ENCODE measurements at regions not wholly inside any gene's neighbourhood (a gene's known extent, or its start where the extent isn't known, plus 50 kb on each side); places are given as distances from the start of the nearest gene placed in this dataset.
A peak's percentile ranks its signal among the peaks of the same experiment; 100 is the strongest.
"Not testable (repeated sequence)": the region's sequence is repeated elsewhere in the genome, so short reads cannot be mapped to it uniquely, and the experiment has no call there.

DNA sequence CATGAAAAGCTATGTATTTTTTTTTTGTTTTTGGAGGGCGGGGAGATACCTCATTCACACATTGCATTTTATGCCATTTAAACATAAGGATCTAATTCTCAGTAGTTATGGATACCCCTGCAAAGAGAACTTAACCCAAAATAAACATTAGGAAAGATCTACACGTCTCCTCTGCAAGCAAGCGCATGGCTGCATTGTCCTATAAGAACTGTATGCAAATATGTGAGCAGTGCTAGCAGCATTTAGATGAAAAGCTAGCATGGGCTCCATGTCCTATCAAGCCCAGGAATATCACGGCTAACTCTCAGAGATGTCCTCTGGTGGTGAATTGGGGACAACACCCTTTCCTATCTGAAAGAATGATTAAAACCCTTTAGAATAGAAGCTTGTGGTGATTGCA, 292.8 kb downstream of the MEX3B start:
- DNase-seq (ENCODE audit: extremely low read depth in 1 of 11, low read depth in 9 of 11, low spot score in 4 of 11): no peak

DNA sequence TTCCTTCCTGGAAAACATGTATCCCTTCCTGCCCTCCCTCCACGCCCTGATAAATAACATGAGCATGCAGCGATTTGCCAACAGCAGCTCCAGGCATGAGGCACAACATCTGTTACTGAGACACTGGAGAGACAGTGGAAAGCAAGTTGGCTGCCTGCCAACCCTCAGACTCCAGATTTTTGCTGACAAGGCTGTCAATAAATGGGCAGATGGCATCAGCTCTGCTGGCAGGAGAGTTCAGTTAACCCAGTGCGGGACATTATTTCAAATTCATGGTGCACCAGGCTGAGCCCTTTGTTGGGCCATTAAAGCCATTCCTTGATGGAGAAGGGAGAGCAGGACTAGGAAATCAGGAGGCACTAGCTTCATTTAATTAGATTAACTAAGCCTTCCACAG, 293.3 kb downstream of the MEX3B start:
- peak in 1 of 11 donors; percentile 64 for DNase-seq (ENCODE audit: extremely low read depth in 1 of 11, low read depth in 9 of 11, low spot score in 4 of 11)

DNA sequence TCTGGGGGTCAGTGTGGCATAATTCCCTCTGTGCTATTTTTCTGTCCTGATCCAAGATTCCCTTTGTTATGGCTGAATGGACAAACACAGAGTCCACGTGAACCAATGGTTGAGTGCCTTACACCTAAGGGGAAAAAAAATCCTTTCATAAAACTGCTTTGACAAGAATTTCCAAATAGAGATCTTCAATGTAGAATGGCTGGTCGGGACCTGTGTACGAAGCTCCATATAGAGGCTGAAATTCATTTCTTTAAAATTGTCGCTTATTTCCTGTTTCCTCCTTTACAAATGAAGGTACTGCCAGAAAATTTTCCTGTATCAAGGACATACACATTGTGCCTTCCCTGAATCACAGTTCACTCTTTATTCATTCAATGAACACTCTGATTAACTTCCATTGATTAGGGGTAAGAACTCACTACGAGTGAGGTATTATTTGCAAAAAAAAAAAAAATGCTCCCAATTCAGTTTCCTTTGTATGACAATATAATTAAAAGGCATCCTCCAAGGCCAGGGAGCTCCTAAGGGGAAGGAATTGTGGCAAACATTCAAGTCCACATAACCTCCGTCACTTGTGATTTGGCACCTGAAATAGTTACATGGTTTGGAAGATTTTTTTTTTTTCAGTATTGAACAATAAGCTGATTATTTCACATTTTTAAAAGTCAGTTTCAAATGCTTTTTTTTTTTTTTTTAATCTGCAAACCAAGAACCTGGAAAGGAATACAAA, 293.8 kb downstream of the MEX3B start:
- no peak for DNase-seq (ENCODE audit: extremely low read depth in 1 of 11, low read depth in 9 of 11, low spot score in 4 of 11)

DNA sequence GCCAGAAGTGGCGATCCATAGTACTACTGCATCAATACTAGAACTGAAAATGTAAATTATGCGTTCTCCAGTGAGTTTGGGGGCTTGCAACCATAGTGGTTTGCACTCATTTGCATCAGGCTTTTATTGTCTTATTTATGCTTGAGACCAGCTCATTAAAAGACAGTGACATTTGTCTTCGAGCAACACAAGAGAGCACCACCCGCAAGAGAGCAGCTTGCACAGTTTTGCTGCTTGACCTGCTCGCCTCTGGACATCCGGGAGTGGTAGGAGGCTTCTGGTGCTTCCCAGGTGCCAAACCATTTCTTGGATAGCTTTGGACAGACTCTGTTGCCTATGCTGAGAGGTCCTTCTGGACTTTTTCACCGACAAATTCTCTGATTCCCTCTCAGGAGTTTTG, 294.6 kb downstream of the MEX3B start:
- no peak for DNase-seq (ENCODE audit: extremely low read depth in 1 of 11, low read depth in 9 of 11, low spot score in 4 of 11)

DNA sequence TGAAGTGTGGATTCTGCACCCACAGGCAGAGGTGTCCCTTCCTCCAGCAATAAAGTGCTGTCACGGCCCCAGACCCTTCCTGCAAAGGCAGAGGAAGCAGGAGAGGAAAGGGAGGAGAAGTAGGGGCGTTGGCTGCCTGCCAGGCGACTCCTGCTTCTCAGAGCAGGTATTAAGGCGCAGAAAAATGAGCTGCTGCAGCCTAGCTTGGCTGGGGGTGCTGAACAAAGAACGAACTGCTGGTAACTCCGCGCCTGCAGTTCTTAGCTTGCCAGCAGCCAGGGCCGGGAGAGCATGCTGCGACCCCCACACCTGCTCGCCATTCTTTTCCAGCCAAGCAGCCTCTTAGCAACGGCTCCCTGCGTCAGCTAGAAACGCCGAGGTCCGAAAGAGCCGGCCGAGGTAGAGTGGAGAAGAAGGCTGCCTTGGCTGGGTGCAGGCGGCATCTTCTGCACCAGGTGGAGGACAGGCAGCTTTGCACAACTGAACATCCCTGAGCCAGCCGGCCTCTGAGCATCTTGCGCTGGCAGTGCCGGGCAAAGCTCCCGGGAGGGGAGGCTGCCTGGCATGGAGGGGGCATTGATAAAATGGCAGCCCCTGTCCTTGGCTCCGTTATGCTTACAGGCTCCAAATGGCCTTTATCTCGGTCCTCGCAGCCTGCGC, 296.0 kb downstream of the MEX3B start:
- DNase-seq (ENCODE audit: extremely low read depth in 1 of 11, low read depth in 9 of 11, low spot score in 4 of 11): no peak

DNA sequence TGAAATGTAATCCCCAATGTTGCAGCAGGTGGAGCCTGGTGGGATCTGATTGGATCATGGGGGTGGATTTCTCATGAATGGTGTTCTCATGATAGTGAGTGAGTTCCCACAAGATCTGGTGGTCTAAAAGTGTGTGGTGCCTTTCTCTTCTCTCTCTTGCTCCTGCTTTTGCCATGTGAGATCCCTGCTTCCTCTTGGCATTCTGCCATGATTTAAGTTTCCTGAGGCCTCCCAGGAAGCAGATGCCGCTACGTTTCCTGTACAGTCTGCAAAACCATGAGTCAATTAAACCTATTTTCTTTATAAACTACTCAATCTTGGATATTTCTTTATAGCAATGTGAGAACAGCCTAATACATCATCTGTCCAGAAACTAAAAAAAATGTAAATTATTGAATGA, 298.3 kb downstream of the MEX3B start:
- DNase-seq (ENCODE audit: extremely low read depth in 1 of 11, low read depth in 9 of 11, low spot score in 4 of 11): no peak

DNA sequence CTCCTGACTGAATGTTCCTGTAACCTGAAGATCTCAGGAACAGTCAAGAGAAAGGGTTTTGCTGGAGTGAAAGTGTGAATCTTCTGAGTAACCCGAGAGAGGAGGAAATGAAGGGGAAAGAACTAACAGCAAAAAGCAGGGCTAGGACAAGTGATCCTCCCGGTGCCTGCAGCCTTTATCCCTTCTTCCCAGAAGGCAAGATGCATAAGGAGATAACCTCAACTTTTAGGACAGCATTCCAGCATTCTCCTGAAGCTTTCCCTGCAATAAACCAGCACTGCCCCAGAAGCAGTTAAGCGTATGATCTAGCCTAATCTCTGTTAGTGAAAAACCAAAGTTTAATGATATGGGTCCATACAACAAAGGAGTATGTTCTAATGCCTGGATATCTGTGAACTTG, 298.8 kb downstream of the MEX3B start:
- DNase-seq (ENCODE audit: extremely low read depth in 1 of 11, low read depth in 9 of 11, low spot score in 4 of 11): no peak

DNA sequence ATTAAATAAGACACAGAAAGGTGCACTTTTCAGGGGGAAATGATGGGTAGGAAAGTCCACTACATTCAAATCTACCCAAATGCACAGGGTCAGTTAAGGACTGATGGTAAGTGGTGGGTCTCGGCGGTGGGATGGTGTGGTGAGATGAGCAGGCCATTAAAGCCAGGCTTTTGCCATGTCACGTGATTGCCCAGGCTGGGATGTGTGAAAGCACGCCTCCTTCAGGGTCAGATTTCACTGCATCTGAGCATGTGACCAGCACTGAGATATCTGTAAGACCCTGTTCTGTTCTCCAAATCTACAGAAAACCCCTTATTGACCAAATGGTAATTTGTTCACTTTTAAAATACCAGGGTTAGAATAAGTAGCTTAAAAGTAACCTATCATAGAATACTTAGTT, 301.5 kb downstream of the MEX3B start:
- no peak for DNase-seq (ENCODE audit: extremely low read depth in 1 of 11, low read depth in 9 of 11, low spot score in 4 of 11)

DNA sequence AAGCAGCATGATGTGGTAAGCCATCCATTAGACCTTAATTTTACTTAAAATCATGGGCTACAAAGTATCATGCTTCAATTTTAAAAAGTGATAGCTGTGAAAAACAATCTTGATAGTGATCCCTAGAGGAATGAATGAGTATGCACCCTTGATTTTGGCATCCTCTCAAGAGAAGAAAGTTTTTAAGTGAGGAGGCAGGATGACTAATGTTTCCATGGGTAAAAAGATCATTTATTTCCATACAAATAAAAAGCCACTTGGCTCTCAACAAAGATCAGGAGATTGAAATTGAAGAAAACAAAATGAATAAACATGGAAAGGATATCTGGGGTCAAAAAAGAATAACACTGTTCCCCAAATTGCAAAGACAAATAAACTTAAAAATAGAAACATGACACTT, 305.4 kb downstream of the MEX3B start:
- DNase-seq (ENCODE audit: extremely low read depth in 1 of 11, low read depth in 9 of 11, low spot score in 4 of 11): no peak

DNA sequence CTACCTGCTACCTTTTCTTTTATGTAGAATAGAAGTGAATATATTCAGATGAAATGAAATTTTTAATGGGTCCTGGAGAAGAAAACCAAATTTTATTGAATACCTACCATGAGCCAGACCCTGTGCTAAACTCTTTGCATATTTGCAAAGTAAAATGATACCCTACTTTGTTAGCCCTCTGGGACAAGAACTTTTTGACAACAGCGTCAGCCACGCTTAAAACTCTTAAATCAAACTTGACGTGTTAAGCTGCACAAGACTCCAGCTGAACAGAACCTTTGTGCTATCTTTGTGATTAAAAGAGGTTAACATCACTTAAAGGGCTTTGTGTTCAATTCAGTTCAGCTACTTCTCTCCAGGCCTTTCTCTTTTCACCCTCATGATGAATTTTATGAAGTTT, 316.5 kb downstream of the MEX3B start:
- no peak for DNase-seq (ENCODE audit: extremely low read depth in 1 of 11, low read depth in 9 of 11, low spot score in 4 of 11)

DNA sequence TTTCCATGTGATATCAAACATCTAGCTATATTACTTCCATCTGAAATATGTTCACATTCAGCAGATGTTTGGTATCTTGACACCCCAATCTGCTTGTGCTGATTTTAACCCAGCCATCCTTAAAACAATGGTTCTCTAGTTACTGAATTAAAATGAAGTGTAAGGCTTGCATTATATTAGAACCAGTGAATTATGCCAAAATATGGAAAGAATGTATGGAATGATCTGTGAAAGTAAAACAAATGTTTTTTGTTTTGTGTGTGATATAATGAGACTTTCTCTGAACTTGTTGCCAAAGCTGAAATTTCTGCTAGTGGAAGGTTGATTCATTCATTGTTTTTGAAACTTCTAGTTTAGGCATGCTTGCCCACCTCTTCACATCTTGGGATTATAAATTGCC, 317.1 kb downstream of the MEX3B start:
- no peak for DNase-seq (ENCODE audit: extremely low read depth in 1 of 11, low read depth in 9 of 11, low spot score in 4 of 11)

DNA sequence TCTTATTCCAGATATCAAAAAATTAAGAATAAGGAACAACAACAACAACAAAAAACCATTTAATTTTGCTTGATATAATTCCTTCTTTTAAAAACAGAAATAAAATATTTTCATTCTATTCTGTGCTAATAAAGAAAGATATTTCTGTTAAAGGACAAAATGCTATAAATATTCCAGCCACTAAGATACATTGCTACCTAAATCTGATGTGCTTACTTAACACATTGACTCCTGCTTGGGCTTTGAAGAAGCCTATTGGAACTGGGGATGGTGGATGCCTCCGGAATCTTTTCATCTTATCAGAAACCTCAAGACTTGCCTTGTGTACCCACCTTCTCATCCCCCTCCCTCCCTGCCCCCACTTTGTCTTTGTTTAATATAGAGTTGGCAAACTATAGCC, 320.2 kb downstream of the MEX3B start:
- DNase-seq (ENCODE audit: extremely low read depth in 1 of 11, low read depth in 9 of 11, low spot score in 4 of 11): no peak

DNA sequence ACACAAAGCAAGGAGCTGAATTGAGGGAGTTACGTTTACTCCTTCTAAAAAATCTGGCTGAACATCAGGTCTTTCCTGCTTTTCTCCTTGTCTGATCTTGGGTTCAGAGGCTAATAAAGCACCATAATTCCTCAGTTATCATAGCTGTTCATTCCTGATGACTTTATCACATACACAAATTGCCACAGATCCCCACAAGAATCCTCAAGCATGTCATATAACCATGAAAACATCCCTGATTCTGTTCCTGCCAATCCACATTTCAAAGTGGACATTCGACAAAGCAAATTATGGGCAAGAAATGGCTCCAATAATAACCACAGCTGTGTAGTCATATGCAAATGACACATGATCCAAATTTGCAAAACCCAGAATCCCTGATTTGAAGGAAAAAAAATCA, 321.3 kb downstream of the MEX3B start:
- DNase-seq (ENCODE audit: extremely low read depth in 1 of 11, low read depth in 9 of 11, low spot score in 4 of 11): no peak

DNA sequence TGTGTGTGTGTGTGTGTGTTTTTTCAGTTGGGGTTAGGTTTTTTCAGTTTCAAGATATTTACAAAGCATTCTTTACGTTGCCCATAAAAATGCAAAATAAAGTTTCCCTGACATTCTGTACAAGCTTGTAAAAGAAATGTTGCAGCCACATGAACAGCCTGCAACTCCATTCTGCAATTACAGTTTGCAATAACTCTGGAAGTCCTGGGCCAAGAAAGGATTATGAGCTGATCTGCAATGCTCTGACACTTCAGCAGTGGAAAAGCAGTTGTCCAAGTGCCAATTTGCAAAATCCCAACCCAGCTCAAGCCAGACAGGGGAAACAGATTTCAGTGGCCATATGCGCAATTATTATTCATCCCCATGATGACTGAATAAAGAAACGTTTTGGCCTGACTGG, 322.1 kb downstream of the MEX3B start:
- no peak for DNase-seq (ENCODE audit: extremely low read depth in 1 of 11, low read depth in 9 of 11, low spot score in 4 of 11)

DNA sequence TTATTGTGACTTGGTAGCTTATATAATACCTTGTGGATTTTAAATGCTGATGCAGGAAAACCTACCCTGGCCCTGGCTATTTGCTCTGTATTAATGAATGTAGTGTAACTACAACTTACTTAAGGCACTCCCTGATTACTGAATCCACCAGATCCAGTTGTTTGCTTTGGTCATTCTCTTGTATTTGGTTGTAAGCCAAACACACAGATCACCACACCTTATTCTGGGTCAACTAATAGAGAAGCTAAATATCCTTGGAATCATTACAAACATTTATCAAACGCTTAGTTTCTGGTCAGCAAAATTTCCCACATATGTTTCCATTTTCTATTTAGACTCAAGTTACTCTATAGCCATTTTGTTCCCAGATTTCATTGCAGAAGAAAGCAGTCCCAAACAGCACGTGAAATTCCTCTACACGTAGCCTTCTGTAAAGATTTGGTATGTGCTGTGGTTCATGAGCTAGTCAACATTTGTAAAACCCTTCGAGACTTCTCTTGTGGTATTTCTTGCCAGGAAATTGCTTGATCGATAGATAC, 322.6 kb downstream of the MEX3B start:
- DNase-seq (ENCODE audit: extremely low read depth in 1 of 11, low read depth in 9 of 11, low spot score in 4 of 11): no peak

DNA sequence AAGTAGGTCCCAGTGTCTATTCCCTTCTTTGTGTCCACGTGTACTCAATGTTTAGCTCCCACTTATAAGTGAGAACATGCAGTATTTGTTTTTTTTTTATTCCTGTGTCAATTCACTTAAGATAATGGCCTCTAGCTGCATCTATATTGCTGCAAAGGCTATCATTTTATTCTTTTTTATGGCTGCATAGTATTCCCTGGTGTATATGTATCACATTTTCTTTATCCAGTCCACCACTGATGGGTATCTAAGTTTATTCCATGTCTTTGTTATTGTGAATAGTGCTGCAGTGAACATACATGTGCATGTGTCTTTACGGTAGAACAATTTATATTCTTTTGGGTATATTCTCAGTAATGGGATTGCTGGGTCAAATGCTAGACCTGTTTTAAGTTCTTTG, 329.4 kb downstream of the MEX3B start:
- DNase-seq (ENCODE audit: extremely low read depth in 1 of 11, low read depth in 9 of 11, low spot score in 4 of 11): not testable (repeated sequence)

DNA sequence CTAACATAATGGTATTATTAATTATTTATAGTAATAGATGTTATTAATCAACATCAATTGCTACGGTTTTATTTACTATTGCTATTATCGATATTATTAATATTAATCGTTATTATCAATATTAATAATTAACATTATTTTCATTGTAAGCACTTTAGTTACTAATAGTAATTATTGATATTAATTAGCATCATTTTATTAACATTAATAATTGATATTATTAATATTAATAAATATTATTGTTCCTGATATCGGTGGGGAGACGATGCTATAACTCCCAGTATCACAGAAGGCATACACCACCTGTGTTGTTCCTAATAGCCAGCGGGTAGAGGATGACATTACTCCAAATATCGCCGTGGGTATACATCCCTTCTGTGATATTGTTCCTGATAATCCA, 335.5 kb downstream of the MEX3B start:
- DNase-seq (ENCODE audit: extremely low read depth in 1 of 11, low read depth in 9 of 11, low spot score in 4 of 11): no peak

DNA sequence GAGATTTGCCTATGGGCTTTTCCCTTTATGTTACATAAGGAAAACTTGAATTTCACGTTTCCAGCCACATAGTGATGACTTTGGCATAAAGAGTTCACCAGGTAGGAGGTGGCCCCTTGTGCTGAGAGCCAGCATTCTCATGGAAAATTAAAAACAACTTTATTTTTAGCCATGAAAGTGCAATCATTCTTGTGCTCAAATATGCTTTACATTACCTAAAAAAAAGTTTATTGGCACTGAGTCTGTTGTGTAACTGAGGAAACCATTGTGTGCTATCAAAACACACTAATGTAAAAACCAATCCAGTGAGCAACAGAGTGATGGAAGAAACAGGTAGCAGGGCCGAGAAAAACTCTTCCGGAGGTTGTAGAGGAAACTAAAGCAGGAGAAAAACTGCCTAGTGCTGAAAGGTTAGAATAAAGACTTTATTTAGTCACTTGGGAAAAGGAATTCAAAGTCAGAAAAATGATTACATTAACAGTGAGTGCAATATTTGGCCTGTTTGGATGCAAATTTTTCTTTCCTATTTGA, 332.9 kb upstream of the TMC3 start:
- DNase-seq (ENCODE audit: extremely low read depth in 1 of 11, low read depth in 9 of 11, low spot score in 4 of 11): not testable (repeated sequence)

DNA sequence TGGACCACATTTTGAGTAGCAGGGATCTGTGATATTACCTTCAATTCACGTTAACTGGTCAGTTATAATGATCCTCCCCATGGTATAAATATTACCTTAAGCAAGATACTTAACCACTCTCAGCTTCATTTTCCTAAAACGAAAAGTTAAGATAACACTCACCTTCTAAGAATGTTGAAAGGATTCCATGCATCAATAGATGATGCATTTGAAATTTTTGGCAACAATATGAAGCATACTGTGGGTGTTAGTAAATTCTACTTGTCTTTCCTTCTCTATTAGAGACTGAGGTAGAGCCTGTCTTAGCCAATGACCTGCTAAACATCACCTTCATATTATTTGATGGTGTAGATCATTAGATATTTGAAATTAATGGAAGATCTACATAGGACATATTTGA, 331.7 kb upstream of the TMC3 start:
- DNase-seq (ENCODE audit: extremely low read depth in 1 of 11, low read depth in 9 of 11, low spot score in 4 of 11): not testable (repeated sequence)

DNA sequence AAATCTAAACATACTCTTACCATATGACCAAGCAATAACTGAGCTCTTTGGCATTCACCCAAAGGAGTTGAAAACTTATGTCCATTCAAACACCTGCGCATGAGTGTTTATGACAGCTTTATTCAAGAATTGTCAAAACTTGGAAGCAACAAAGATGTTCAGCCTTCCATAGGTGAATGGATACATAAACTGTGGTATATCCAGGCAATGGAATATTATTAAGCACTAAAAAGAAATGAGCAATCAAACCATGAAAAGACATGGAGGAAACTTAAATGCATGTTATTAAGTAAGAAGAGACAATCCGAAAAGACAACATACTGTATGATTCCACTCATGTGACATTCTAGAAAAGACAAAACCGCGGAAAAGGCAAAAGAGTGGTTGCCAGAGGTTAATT, 312.0 kb upstream of the TMC3 start:
- no peak for DNase-seq (ENCODE audit: extremely low read depth in 1 of 11, low read depth in 9 of 11, low spot score in 4 of 11)

DNA sequence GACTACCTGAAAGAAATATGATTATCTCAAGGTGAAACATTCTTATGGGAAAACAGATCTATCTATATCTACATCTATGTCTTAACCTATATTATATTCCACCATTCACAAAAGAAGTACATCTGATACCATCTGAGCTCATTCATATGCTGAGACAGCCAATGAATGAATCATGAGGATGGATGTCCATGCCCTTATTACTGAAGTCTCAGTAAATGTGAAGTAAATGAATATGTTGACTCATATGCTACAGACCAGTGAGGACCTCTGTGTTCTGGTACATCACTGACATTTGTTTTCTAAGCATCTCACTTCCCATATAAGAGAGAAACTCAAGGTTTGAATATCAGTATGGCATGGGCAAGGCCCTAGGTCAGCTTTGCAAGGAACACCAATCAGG, 311.2 kb upstream of the TMC3 start:
- DNase-seq (ENCODE audit: extremely low read depth in 1 of 11, low read depth in 9 of 11, low spot score in 4 of 11): no peak
